ENCODE measurements at regions not wholly inside any gene's neighbourhood (a gene's known extent, or its start where the extent isn't known, plus 50 kb on each side); places are given as distances from the start of the nearest gene placed in this dataset.

GRCh38 chr3:117488983-117489382, 779.4 kb downstream of the TUSC7 start:
- no peaks in the 10 kb centered on the region for H3K36me3 Mint-ChIP-seq

GRCh38 chr3:117489663-117490079, 780.1 kb downstream of the TUSC7 start:
- H3K36me3 Mint-ChIP-seq = no peaks in the 10 kb centered on the region
- H3K27me3 Mint-ChIP-seq = no peaks in the 10 kb centered on the region
- no peak overlapping the region for H3K27ac Mint-ChIP-seq
- no peaks in the 10 kb centered on the region for H3K9me3 Mint-ChIP-seq
- no peak for ATAC-seq
- H3K4me3 Mint-ChIP-seq = no peak overlapping the region
- H3K4me1 Mint-ChIP-seq = no peaks in the 10 kb centered on the region

More at GRCh38 chr3:117488983-117489382, 779.4 kb downstream of the TUSC7 start:
- ATAC-seq = no peak
- Mint-ChIP-seq H3K4me3 (no peak overlapping the region), H3K27ac (no peak overlapping the region), H3K4me1 (no peaks in the 10 kb centered on the region), H3K9me3 (no peaks in the 10 kb centered on the region), H3K27me3 (no peaks in the 10 kb centered on the region)

DNA sequence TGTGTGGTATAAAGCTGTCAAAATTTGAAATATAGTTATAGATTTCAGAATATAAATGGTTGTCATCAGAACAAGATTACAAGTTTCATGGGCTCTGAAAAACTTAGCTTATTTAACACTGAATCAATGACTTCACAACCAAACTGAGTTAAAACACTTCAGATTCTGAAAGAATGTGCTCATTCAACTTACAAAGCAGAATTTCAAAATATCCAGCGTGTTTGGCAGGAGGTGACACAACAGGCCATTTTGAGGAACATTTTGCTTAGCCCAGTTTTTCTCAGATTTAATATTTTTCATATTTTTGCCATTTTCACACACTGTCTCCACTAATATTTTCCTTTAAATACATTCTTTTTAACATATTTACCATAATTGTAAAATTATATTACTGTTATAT, 781.1 kb downstream of the TUSC7 start:
- ATAC-seq = no peak
- H3K27me3 Mint-ChIP-seq = no peaks in the 10 kb centered on the region
- H3K9me3 Mint-ChIP-seq = no peaks in the 10 kb centered on the region
- H3K4me1 Mint-ChIP-seq = no peaks in the 10 kb centered on the region
- H3K27ac Mint-ChIP-seq = no peak overlapping the region
- H3K36me3 Mint-ChIP-seq = no peaks in the 10 kb centered on the region
- no peak overlapping the region for H3K4me3 Mint-ChIP-seq

- no peak for ATAC-seq
- Mint-ChIP-seq H3K27me3 (no peaks in the 10 kb centered on the region), H3K4me1 (no peaks in the 10 kb centered on the region), H3K9me3 (no peaks in the 10 kb centered on the region), H3K27ac (no peak overlapping the region), H3K4me3 (no peak overlapping the region), H3K36me3 (no peaks in the 10 kb centered on the region)
Observed at GRCh38 chr3:117495620-117496019, 786.0 kb downstream of the TUSC7 start.

GRCh38 chr3:117499189-117499870, 789.8 kb downstream of the TUSC7 start:
- H3K27ac Mint-ChIP-seq = no peak overlapping the region
- no peak overlapping the region for H3K4me3 Mint-ChIP-seq
- H3K36me3 Mint-ChIP-seq = no peaks in the 10 kb centered on the region
- H3K9me3 Mint-ChIP-seq = no peaks in the 10 kb centered on the region
- ATAC-seq = no peak
- H3K4me1 Mint-ChIP-seq = no peaks in the 10 kb centered on the region
- H3K27me3 Mint-ChIP-seq = no peaks in the 10 kb centered on the region

GRCh38 chr3:117507958-117508357, 798.4 kb downstream of the TUSC7 start:
- Mint-ChIP-seq H3K4me3 (no peak overlapping the region), H3K27ac (no peak overlapping the region), H3K4me1 (no peaks in the 10 kb centered on the region), H3K27me3 (no peaks in the 10 kb centered on the region), H3K36me3 (no peaks in the 10 kb centered on the region), H3K9me3 (peaks cover 3% of the 10 kb centered on the region)
- no peak for ATAC-seq

- ATAC-seq = no peak
- Mint-ChIP-seq H3K9me3 (peaks cover 3% of the 10 kb centered on the region), H3K27ac (no peak overlapping the region), H3K36me3 (no peaks in the 10 kb centered on the region), H3K4me1 (no peaks in the 10 kb centered on the region), H3K4me3 (no peak overlapping the region), H3K27me3 (no peaks in the 10 kb centered on the region)
Observed at GRCh38 chr3:117509858-117510257, 800.3 kb downstream of the TUSC7 start.

DNA sequence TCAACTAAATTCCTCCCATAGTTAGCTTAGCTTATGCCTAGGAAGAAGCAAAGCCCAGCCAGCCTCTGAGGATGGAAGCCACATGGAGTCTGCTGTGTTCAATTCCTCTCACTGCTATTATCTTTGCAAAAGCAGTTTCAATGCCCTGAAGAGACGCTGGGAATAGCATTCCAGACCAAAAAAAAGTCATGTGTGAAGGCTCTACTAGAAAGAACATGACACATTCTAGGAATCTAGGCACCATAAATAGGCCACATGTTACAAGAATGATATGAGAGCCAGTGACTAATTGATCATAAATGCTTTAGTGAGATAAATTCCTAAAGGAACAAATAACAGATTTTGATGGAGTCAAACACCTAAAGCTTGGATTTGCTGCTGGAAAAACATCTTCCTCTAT, 800.8 kb downstream of the TUSC7 start:
- H3K4me1 Mint-ChIP-seq = no peaks in the 10 kb centered on the region
- H3K27ac Mint-ChIP-seq = no peak overlapping the region
- ATAC-seq = no peak
- H3K36me3 Mint-ChIP-seq = no peaks in the 10 kb centered on the region
- no peaks in the 10 kb centered on the region for H3K27me3 Mint-ChIP-seq
- peaks cover 3% of the 10 kb centered on the region for H3K9me3 Mint-ChIP-seq
- no peak overlapping the region for H3K4me3 Mint-ChIP-seq

GRCh38 chr3:117512975-117513374, 803.4 kb downstream of the TUSC7 start:
- ATAC-seq = no peak
- Mint-ChIP-seq H3K27me3 (peaks cover 5% of the 10 kb centered on the region), H3K9me3 (peaks cover 3% of the 10 kb centered on the region), H3K4me3 (no peak overlapping the region), H3K4me1 (no peaks in the 10 kb centered on the region), H3K36me3 (no peaks in the 10 kb centered on the region), H3K27ac (no peak overlapping the region)

DNA sequence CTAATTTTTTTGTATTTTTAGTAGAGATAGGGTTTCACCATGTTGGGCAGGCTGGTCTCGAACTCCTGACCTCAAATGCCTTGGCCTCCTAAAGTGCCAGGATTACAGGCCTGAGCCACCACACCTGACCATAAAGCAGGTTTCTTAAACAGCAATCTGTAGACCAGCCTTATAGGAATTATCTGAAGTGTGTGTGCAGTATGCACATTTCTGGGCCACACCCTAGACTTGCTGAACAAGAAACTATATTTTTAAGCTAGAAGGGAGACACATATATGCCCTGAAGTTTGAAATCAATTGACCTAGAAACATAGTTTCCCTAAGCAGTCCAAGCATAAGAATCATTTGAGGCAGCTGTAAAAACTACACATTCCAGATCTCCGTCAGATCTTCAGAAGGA, 805.7 kb downstream of the TUSC7 start:
- H3K27ac Mint-ChIP-seq = no peak overlapping the region
- H3K36me3 Mint-ChIP-seq = no peaks in the 10 kb centered on the region
- H3K9me3 Mint-ChIP-seq = no peaks in the 10 kb centered on the region
- no peaks in the 10 kb centered on the region for H3K4me1 Mint-ChIP-seq
- no peak for ATAC-seq
- no peak overlapping the region for H3K4me3 Mint-ChIP-seq
- peaks cover 8% of the 10 kb centered on the region for H3K27me3 Mint-ChIP-seq

- H3K4me3 Mint-ChIP-seq = no peak overlapping the region
- H3K4me1 Mint-ChIP-seq = no peaks in the 10 kb centered on the region
- H3K27me3 Mint-ChIP-seq = peaks cover 8% of the 10 kb centered on the region
- H3K36me3 Mint-ChIP-seq = no peaks in the 10 kb centered on the region
- H3K27ac Mint-ChIP-seq = no peak overlapping the region
- ATAC-seq = no peak
- H3K9me3 Mint-ChIP-seq = no peaks in the 10 kb centered on the region
Observed at GRCh38 chr3:117518364-117518763, 808.8 kb downstream of the TUSC7 start.

DNA sequence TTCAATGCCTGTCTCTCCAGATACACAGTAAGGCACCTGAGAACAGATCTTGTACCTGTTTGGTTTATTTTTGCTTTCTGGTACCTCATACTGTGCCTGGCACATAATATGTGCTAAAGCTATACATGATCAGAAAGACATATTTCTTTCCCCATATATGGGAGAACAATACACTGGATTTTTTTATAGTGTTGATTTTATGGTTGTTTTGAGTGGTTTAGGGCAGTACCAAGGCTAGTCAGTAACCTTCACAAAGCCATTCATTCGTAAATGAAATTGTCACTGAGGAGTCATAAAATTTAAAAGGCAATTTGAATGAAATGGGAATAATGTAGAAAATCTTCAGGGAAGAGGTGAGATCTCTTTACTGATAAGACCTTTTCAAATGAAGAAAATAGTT, 810.2 kb downstream of the TUSC7 start:
- H3K27me3 Mint-ChIP-seq = peaks cover 8% of the 10 kb centered on the region
- no peak overlapping the region for H3K4me3 Mint-ChIP-seq
- H3K9me3 Mint-ChIP-seq = no peaks in the 10 kb centered on the region
- no peak for ATAC-seq
- H3K36me3 Mint-ChIP-seq = no peaks in the 10 kb centered on the region
- no peaks in the 10 kb centered on the region for H3K4me1 Mint-ChIP-seq
- no peak overlapping the region for H3K27ac Mint-ChIP-seq

DNA sequence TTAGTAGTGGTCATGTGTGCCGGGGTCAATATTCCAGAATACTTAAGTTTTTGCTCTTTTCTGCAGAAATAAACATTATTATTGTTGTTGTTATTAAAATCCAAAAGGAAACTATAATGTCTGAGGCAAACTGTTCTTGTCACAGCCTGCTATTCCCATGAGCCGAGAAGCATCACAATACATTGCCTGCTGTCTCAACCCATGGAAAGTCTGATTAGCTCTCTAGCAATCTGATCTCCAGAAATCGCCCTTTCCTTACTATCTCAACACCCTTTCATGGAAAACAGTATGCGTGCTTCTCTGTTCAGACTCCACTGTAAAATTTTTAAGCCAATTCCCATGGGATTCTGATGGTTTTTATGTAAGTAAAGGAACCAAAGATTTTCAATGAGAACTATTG, 811.0 kb downstream of the TUSC7 start:
- ATAC-seq = no peak
- H3K27me3 Mint-ChIP-seq = peaks cover 8% of the 10 kb centered on the region
- no peak overlapping the region for H3K27ac Mint-ChIP-seq
- H3K4me1 Mint-ChIP-seq = no peaks in the 10 kb centered on the region
- H3K9me3 Mint-ChIP-seq = no peaks in the 10 kb centered on the region
- no peaks in the 10 kb centered on the region for H3K36me3 Mint-ChIP-seq
- H3K4me3 Mint-ChIP-seq = no peak overlapping the region

DNA sequence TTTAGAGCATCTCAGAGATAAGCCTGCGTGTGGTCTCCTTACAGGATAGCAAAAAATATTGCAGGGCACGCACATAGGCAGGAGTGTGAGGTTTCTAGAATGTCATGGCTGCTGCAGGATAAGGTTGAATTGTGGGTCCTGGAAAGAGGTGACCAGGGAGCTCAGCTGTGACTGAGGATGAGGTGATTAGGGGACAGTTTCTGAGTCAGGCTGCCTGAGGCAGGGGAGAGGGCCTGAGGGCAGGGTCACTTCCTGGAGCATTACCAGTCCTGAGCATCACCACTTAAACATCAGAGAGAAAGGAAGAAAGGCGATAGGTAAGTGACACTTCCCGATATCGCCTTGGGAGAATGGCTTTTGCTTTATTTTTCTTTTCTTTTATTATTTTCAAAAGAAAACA, 813.8 kb downstream of the TUSC7 start:
- Mint-ChIP-seq H3K4me1 (no peaks in the 10 kb centered on the region), H3K4me3 (no peak overlapping the region), H3K9me3 (peaks cover 3% of the 10 kb centered on the region), H3K27me3 (peaks cover 3% of the 10 kb centered on the region), H3K36me3 (no peaks in the 10 kb centered on the region), H3K27ac (no peak overlapping the region)
- ATAC-seq = peak; percentile 20

DNA sequence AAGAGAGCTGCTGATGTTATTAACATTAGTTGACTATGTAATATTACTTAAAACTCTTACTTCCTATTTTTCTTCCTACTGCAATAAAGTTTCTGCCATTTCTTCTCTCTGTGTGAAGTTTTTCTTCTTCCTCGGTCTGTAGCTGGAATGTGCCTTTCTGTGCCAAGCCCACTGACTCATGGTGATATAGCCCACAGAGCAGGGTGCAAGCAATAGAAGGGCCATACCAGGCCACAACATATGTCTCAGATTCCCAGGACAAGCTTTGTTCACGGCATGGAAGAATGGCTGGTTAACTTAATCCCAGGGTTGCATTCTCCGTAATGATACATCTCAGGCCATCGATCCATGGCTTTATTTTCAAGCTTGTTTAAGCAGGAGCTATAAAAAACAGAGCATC, 815.3 kb downstream of the TUSC7 start:
- Mint-ChIP-seq H3K4me1 (no peaks in the 10 kb centered on the region), H3K9me3 (peaks cover 4% of the 10 kb centered on the region), H3K27ac (no peak overlapping the region), H3K4me3 (no peak overlapping the region), H3K27me3 (peaks cover 13% of the 10 kb centered on the region), H3K36me3 (no peaks in the 10 kb centered on the region)
- no peak for ATAC-seq

- no peaks in the 10 kb centered on the region for H3K4me1 Mint-ChIP-seq
- H3K36me3 Mint-ChIP-seq = no peaks in the 10 kb centered on the region
- peaks cover 4% of the 10 kb centered on the region for H3K9me3 Mint-ChIP-seq
- H3K27ac Mint-ChIP-seq = no peak overlapping the region
- no peak for ATAC-seq
- H3K27me3 Mint-ChIP-seq = peaks cover 13% of the 10 kb centered on the region
- no peak overlapping the region for H3K4me3 Mint-ChIP-seq
Observed at GRCh38 chr3:117526470-117527079, 817.0 kb downstream of the TUSC7 start.
